Spinal cord (tissue), 9 donors: ENCODE measurements at regions not wholly inside any gene's neighbourhood (a gene's known extent, or its start where the extent isn't known, plus 50 kb on each side); places are given as distances from the start of the nearest gene placed in this dataset.

Experiments
- DNase-seq, 6 donors: peaks; one replicate each; pipeline versions ENCODE4 v3.0.0 to v3.0.0-alpha.2; 2013 to 2015; ENCODE audit warnings: low spot score in 6 of 6, low read depth in 4 of 6
- H3K27ac ChIP-seq: one replicate; pipeline ENCODE4 v1.5.1; 2013; ENCODE audit warnings: low read depth, low read length, control low read depth
- H3K27me3 ChIP-seq: one replicate; pipeline ENCODE4 v1.6.1; 2013; ENCODE audit warnings: low read length; ENCODE audit not compliant: control insufficient read depth, insufficient read depth
- H3K36me3 ChIP-seq: one replicate; pipeline ENCODE4 v1.6.1; 2013; ENCODE audit warnings: low read length; ENCODE audit not compliant: control insufficient read depth, insufficient read depth
- H3K4me1 ChIP-seq: one replicate; pipeline ENCODE4 v1.6.1; 2013; ENCODE audit warnings: low read length; ENCODE audit not compliant: control insufficient read depth, insufficient read depth
- H3K4me3 ChIP-seq: one replicate; pipeline ENCODE4 v1.5.1; 2013; ENCODE audit warnings: low read depth, low read length, control low read depth
- H3K9me3 ChIP-seq: one replicate; pipeline ENCODE4 v1.6.1; 2013; ENCODE audit warnings: low read length; ENCODE audit not compliant: control insufficient read depth, insufficient read depth
- WGBS: methylation state at CpG from one replicate; pipeline ENCODE4 v1.1.5; 2013; ENCODE audit warnings: missing lambda C conversion rate; ENCODE audit not compliant: insufficient coverage; 5-methylcytosine and 5-hydroxymethylcytosine counted together
- donor health status: healthy.

DNA sequence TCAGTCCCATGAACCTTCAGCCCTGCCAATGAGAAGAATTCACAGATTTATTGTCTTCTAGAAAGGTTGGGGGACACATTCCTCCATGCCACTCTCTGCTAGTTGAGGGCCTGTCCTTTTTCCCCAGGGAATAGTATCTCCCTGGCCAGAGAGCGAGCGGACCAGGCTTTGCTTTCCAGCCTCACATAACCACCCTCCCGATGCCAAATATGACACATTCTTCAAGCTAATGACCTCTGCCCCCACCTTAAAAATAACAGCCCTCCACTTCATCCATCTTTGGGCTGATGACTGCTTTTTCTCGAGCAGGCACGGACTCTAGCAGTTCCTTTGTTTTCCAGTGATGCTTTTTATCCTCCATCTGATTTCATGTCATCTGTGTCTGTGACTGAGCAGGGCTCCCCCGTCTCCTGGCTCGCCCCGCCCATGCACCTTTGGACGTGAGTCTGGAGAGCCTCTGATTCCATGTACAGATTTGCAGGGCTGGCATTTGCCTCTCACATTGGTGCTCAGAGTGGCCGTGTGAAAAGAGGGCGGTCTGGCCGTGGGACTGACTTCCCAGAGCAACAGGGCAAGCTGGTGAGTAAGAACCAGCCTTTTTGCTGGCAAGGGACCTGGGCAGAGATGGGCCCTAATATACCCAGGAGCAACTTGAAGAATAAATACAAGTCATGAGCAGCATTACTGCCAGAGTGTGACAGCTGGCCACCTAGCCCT is 279.8 kb downstream of the BCOR start:
- Histone ChIP-seq H3K36me3 (no peaks in the 10 kb centered on the region), H3K27ac (no peak overlapping the region), H3K27me3 (peaks cover 46% of the 10 kb centered on the region)

GRCh38 chrX:39818750-39819149 is 279.0 kb downstream of the BCOR start:
- H3K27ac ChIP-seq = no peak overlapping the region
- H3K4me3 ChIP-seq = no peak overlapping the region
- H3K4me1 ChIP-seq = peaks cover 37% of the 10 kb centered on the region
- WGBS = 62% methylated on average over 7 of the region's 7 CpGs
- H3K9me3 ChIP-seq = no peaks in the 10 kb centered on the region
- no peaks in the 10 kb centered on the region for H3K36me3 ChIP-seq
- H3K27me3 ChIP-seq = peaks cover 48% of the 10 kb centered on the region
- DNase-seq = no peak

More for the DNA sequence above, 279.8 kb downstream of the BCOR start:
- no peaks in the 10 kb centered on the region for H3K9me3 ChIP-seq
- no peak for DNase-seq
- H3K4me1 ChIP-seq = peaks cover 44% of the 10 kb centered on the region
- WGBS = 42% methylated on average over 12 of the region's 12 CpGs
- H3K4me3 ChIP-seq = no peak overlapping the region

GRCh38 chrX:39819921-39820849 is 277.6 kb downstream of the BCOR start:
- H3K36me3 ChIP-seq = no peaks in the 10 kb centered on the region
- H3K9me3 ChIP-seq = no peaks in the 10 kb centered on the region
- no peak overlapping the region for H3K4me3 ChIP-seq
- H3K27me3 ChIP-seq = peaks cover 52% of the 10 kb centered on the region
- WGBS = 32% methylated on average over 20 of the region's 34 CpGs
- peak in 2 of 6 donors; percentile 52 to 70 for DNase-seq
- peaks cover 35% of the 10 kb centered on the region for H3K4me1 ChIP-seq
- peak overlapping the region; percentile 33 for H3K27ac ChIP-seq

GRCh38 chrX:39820938-39821708 is 276.6 kb downstream of the BCOR start:
- WGBS = 6% methylated on average over 77 of the region's 98 CpGs
- H3K27me3 ChIP-seq = peaks cover 49% of the 10 kb centered on the region
- H3K27ac ChIP-seq = peak overlapping the region; percentile 52
- peak overlapping the region; percentile 40 for H3K4me3 ChIP-seq
- peak in 3 of 6 donors; percentile 29 to 83 (median 78) for DNase-seq
- H3K9me3 ChIP-seq = no peaks in the 10 kb centered on the region
- H3K4me1 ChIP-seq = peaks cover 34% of the 10 kb centered on the region
- H3K36me3 ChIP-seq = no peaks in the 10 kb centered on the region

DNA sequence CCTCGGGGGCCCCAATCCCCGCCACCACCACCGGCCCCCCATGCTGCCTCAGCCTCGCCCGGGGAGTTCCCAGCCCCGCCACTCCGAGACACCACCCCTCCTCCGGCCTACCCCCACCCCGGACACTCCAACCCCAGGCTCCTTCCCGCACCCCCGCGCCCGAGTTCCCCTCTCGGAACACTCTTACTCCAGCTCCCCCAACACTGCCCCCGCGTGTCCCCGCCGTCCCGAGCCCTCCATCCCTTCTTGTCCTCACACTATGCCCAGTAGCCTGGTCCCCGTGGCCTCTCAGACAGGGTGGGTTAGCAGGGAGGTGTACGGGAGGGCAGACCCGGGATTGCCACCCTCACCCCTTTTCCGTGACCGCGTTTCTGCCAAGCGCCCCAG is 276.1 kb downstream of the BCOR start:
- peaks cover 29% of the 10 kb centered on the region for H3K4me1 ChIP-seq
- no peak for DNase-seq
- H3K4me3 ChIP-seq = no peak overlapping the region
- H3K36me3 ChIP-seq = no peaks in the 10 kb centered on the region
- H3K27me3 ChIP-seq = peaks cover 48% of the 10 kb centered on the region
- WGBS = 14% methylated on average over 25 of the region's 26 CpGs
- H3K9me3 ChIP-seq = no peaks in the 10 kb centered on the region
- H3K27ac ChIP-seq = no peak overlapping the region

- no peak overlapping the region for H3K4me3 ChIP-seq
Measured at GRCh38 chrX:39822133-39822748, 275.5 kb downstream of the BCOR start.

GRCh38 chrX:39823424-39823823 is 274.3 kb downstream of the BCOR start:
- H3K27me3 ChIP-seq = peaks cover 39% of the 10 kb centered on the region
- no peak for DNase-seq
- no peak overlapping the region for H3K4me3 ChIP-seq
- no peak overlapping the region for H3K27ac ChIP-seq
- H3K4me1 ChIP-seq = peaks cover 28% of the 10 kb centered on the region
- no peaks in the 10 kb centered on the region for H3K36me3 ChIP-seq
- 60% methylated on average over 1 of the region's 1 CpG for WGBS
- no peaks in the 10 kb centered on the region for H3K9me3 ChIP-seq

More at GRCh38 chrX:39822133-39822748, 275.5 kb downstream of the BCOR start:
- WGBS = 48% methylated on average over 14 of the region's 15 CpGs
- Histone ChIP-seq H3K4me1 (peaks cover 23% of the 10 kb centered on the region), H3K27me3 (peaks cover 47% of the 10 kb centered on the region), H3K36me3 (no peaks in the 10 kb centered on the region), H3K9me3 (no peaks in the 10 kb centered on the region), H3K27ac (no peak overlapping the region)
- no peak for DNase-seq

DNA sequence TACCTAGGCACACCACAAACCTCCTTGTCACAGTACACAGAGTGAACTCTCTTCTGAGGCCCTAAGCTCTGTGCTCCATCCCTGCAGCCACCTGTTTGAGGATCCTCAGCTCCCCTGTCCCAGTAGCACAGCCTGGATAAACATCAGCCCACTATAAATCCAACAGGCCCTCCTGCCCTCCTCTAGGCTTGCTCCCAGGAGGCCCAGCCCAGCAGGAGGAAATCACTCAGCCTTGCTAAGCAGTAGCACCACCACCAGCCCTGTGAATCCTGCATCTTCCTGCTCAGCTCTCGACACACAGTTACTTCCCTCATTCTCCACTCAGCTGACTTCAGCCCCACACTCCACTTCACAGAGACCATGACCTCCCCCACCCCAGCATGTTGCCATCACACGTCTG is 273.9 kb downstream of the BCOR start:
- Histone ChIP-seq H3K36me3 (no peaks in the 10 kb centered on the region), H3K27me3 (peaks cover 38% of the 10 kb centered on the region), H3K4me3 (no peak overlapping the region), H3K9me3 (no peaks in the 10 kb centered on the region), H3K4me1 (peaks cover 28% of the 10 kb centered on the region), H3K27ac (no peak overlapping the region)
- DNase-seq = no peak
- WGBS = 25% methylated on average over 2 of the region's 2 CpGs
